Keratinocyte (primary cell): ENCODE measurements at regions not wholly inside any gene's neighbourhood (a gene's known extent, or its start where the extent isn't known, plus 50 kb on each side); places are given as distances from the start of the nearest gene placed in this dataset.
"Not testable (repeated sequence)": the region's sequence is repeated elsewhere in the genome, so short reads cannot be mapped to it uniquely, and the experiment has no call there.

Experiments
- DNase-seq: peaks from one replicate; pipeline ENCODE4 v3.0.0-alpha.2; 2011; ENCODE audit warnings: low read depth, missing footprints, low spot score
- FAIRE-seq: peaks from 2 replicates; lab custom pipeline; 2011; peaks lifted over from hg19 to GRCh38; lab: Jason Lieb, UNC
- H2AFZ ChIP-seq: 2 replicates; pipeline ENCODE4 v1.6.0; 2012; ENCODE audit warnings: low read length, control low read depth, inconsistent platforms; ENCODE audit not compliant: control insufficient read depth
- H3K27ac ChIP-seq: 2 replicates; pipeline ENCODE4 v1.5.1; 2011; ENCODE audit warnings: low read length; ENCODE audit not compliant: control insufficient read depth, insufficient read depth
- H3K27me3 ChIP-seq: 3 replicates; pipeline ENCODE4 v1.6.0; 2011; ENCODE audit warnings: low read length; ENCODE audit not compliant: control insufficient read depth, insufficient read depth; ENCODE audit errors: extremely low read depth
- H3K36me3 ChIP-seq, 2 experiments: 2 replicates in 1 of 2; 3 replicates in 1 of 2; pipeline ENCODE4 v1.5.1; 2011; ENCODE audit warnings: low read length in 2 of 2, mild to moderate bottlenecking in 1 of 2; ENCODE audit not compliant: control insufficient read depth in 2 of 2, insufficient read depth in 2 of 2; ENCODE audit errors: extremely low read depth in 1 of 2
- H3K4me1 ChIP-seq: 3 replicates; pipeline ENCODE4 v1.5.1; 2011; ENCODE audit warnings: low read length; ENCODE audit not compliant: control insufficient read depth, insufficient read depth; ENCODE audit errors: extremely low read depth
- H3K4me2 ChIP-seq: 3 replicates; pipeline ENCODE4 v1.6.0; 2011; ENCODE audit warnings: low read depth, low read length; ENCODE audit not compliant: control insufficient read depth, insufficient read depth; ENCODE audit errors: extremely low read depth
- H3K4me3 ChIP-seq, 3 experiments: fragments of 200-600 bp in 1 of 3; sonication (generic) in 1 of 3; 2 replicates in 2 of 3; 3 replicates in 1 of 3; pipeline ENCODE4 v1.5.1; 2011 to 2016; ENCODE audit warnings: low read length in 3 of 3, mild to moderate bottlenecking in 3 of 3, control low read depth in 2 of 3, inconsistent platforms in 1 of 3, low read depth in 1 of 3, mixed read lengths in 1 of 3, mixed run types in 1 of 3, moderate library complexity in 1 of 3; ENCODE audit not compliant: control insufficient read depth in 2 of 3, insufficient read depth in 2 of 3; ENCODE audit errors: extremely low read depth in 1 of 3
- H3K79me2 ChIP-seq: 2 replicates; pipeline ENCODE4 v1.6.0; 2012; ENCODE audit warnings: low read length; ENCODE audit not compliant: control insufficient read depth, insufficient read depth
- H3K9ac ChIP-seq: 3 replicates; pipeline ENCODE4 v1.6.0; 2011; ENCODE audit warnings: low read length; ENCODE audit not compliant: control insufficient read depth, insufficient read depth; ENCODE audit errors: extremely low read depth
- H3K9me1 ChIP-seq: 3 replicates; pipeline ENCODE4 v1.6.0; 2011; ENCODE audit warnings: low read length; ENCODE audit not compliant: control insufficient read depth, insufficient read depth; ENCODE audit errors: extremely low read depth
- H3K9me3 ChIP-seq: 2 replicates; pipeline ENCODE4 v1.5.1; 2012; ENCODE audit warnings: low read depth, low read length; ENCODE audit not compliant: control insufficient read depth
- H4K20me1 ChIP-seq: 3 replicates; pipeline ENCODE4 v1.6.0; 2011; ENCODE audit warnings: low read length; ENCODE audit not compliant: control insufficient read depth, insufficient read depth; ENCODE audit errors: extremely low read depth
- EZH2 ChIP-seq: IDR thresholded peaks from one replicate; pipeline ENCODE4 v1.6.1; 2012; ENCODE audit warnings: inconsistent platforms, mild to moderate bottlenecking, low read length, moderate library complexity
- dilution Hi-C: fragments of 300-500 bp; cut with MboI; formaldehyde crosslinking; loops from one replicate; pipeline ENCODE4 v1.7.0; 2020; ENCODE audit warnings: low sequenced_read_pairs; ENCODE audit not compliant: extremely low pct_ligation_motif_present
- TF ChIP-seq, protein P1 (sequence below), 3 experiments: IDR thresholded peaks in 1 of 3; conservative IDR thresholded peaks in 1 of 3; optimal IDR thresholded peaks in 1 of 3; 2 replicates in 2 of 3; 3 replicates in 1 of 3; pipeline versions ENCODE3 to v1.5.1; 2011; ENCODE audit warnings: low read length in 3 of 3, mild to moderate bottlenecking in 3 of 3, moderate library complexity in 2 of 3, control low read depth in 1 of 3, inconsistent platforms in 1 of 3; ENCODE audit not compliant: insufficient read depth in 2 of 3; ENCODE audit errors: extremely low read depth in 1 of 3

DNA sequence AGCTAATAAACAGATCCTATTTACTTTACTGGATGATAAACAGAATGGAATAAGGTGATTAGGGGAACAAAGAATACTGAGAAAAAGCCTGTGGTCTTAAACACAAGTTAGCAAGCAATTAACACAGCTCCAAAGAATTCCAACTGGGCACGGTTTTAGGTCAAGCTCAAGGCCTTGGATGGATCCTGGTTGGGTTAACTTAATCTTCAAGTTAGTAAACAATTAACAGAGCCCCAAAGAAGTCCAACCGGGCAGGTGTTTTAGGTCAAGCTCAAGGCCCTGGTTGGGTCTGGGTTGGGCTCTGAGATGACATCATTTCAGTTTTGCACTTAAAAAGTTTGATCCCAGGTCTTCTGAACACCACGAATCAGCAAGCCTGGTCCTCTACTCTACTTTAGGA, 1086.3 kb upstream of the TMPRSS15 start:
- no peak overlapping the region for H3K4me3 ChIP-seq
- TF ChIP-seq, protein P1, sequence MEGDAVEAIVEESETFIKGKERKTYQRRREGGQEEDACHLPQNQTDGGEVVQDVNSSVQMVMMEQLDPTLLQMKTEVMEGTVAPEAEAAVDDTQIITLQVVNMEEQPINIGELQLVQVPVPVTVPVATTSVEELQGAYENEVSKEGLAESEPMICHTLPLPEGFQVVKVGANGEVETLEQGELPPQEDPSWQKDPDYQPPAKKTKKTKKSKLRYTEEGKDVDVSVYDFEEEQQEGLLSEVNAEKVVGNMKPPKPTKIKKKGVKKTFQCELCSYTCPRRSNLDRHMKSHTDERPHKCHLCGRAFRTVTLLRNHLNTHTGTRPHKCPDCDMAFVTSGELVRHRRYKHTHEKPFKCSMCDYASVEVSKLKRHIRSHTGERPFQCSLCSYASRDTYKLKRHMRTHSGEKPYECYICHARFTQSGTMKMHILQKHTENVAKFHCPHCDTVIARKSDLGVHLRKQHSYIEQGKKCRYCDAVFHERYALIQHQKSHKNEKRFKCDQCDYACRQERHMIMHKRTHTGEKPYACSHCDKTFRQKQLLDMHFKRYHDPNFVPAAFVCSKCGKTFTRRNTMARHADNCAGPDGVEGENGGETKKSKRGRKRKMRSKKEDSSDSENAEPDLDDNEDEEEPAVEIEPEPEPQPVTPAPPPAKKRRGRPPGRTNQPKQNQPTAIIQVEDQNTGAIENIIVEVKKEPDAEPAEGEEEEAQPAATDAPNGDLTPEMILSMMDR (optimal IDR thresholded peaks at IDR 0.05 in 1 of 3, IDR thresholded peaks at IDR 0.05 in 1 of 3, conservative IDR thresholded peaks at IDR 0.05 in 1 of 3; ENCODE audit: extremely low read depth in 1 of 3, insufficient read depth in 2 of 3, low read length in 3 of 3) = no peak
- TF ChIP-seq EZH2 = no peak
- no peaks in the 10 kb centered on the region for H4K20me1 ChIP-seq
- dilution Hi-C loops = no loop called here
- H3K9ac ChIP-seq = no peak overlapping the region
- H3K4me2 ChIP-seq = no peak overlapping the region
- no peaks in the 10 kb centered on the region for H3K79me2 ChIP-seq
- H3K36me3 ChIP-seq = no peaks in the 10 kb centered on the region
- no peaks in the 10 kb centered on the region for H3K9me3 ChIP-seq
- no peak overlapping the region for H3K27ac ChIP-seq
- H2AFZ ChIP-seq = no peak overlapping the region
- no peaks in the 10 kb centered on the region for H3K9me1 ChIP-seq
- FAIRE-seq (no peak), DNase-seq (no peak)
- no peaks in the 10 kb centered on the region for H3K27me3 ChIP-seq
- H3K4me1 ChIP-seq = no peaks in the 10 kb centered on the region

DNA sequence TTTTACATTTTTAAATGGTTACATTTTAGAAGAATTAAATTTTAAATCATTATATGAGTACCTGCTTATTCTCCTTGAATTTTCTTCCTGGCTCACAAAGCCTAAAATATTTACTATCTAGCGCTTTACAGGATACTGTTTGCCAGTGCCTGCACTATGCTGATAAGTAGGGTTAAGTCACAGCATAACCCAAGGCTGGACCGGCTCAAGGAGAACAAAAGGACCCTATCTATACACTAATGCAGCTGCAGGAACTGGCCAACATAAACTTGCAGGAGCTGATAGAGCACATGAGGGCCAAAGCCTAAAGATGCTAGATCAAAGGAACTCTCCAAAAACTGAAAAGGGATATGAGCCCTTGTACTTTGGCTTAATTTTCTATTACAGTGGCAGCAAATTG, 1086.9 kb upstream of the TMPRSS15 start:
- Histone ChIP-seq H3K27me3 (no peaks in the 10 kb centered on the region), H3K9me3 (no peaks in the 10 kb centered on the region), H2AFZ (no peak overlapping the region), H3K79me2 (no peaks in the 10 kb centered on the region), H3K36me3 (no peaks in the 10 kb centered on the region), H3K4me3 (no peak overlapping the region), H3K9me1 (no peaks in the 10 kb centered on the region), H3K4me1 (no peaks in the 10 kb centered on the region), H3K27ac (no peak overlapping the region), H3K4me2 (no peak overlapping the region), H4K20me1 (no peaks in the 10 kb centered on the region), H3K9ac (no peak overlapping the region)
- dilution Hi-C loops = no loop called here
- no peak for DNase-seq
- TF ChIP-seq, protein P1 (optimal IDR thresholded peaks at IDR 0.05 in 1 of 3, IDR thresholded peaks at IDR 0.05 in 1 of 3, conservative IDR thresholded peaks at IDR 0.05 in 1 of 3; ENCODE audit: extremely low read depth in 1 of 3, insufficient read depth in 2 of 3, low read length in 3 of 3) = no peak
- TF ChIP-seq EZH2 = no peak
- no peak for FAIRE-seq

DNA sequence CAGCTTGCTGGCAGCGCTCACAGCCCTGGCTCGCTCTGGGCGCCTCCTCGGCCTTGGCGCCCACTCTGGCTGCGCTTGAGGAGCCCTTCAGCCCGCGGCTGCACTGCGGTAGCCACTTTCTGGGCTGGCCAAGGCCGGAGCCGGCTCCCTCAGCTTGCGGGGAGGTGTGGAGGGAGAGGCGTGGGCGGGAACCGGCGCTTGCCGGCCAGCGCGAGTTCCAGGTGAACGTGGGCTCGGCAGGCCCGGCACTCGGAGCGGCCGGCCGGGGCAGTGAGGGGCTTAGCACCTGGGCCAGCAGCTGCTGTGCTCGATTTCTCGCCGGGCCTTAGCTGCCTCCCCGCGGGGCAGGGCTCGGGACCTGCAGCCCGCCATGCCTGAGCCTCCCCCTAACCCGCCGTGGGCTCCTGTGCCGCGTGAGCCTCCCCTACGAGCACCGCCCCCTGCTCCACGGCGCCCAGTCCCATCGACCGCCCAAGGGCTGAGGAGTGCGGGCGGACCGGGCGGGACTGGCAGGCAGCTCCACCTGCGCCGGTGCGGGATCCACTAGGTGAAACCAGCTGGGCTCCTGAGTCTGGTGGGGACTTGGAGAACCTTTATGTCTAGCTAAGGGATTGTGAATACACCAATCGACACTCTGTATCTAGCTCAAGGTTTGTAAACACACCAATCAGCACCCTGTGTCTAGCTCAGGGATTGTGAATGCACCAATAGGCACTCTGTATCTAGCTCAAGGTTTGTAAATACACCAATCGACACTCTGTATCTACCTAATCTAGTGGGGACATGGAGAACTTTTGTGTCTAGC, 1090.1 kb upstream of the TMPRSS15 start:
- H3K9me3 ChIP-seq, H3K9me1 ChIP-seq, H3K27me3 ChIP-seq, H3K79me2 ChIP-seq, dilution Hi-C loops, H3K4me2 ChIP-seq, DNase-seq, FAIRE-seq, H3K4me1 ChIP-seq, H4K20me1 ChIP-seq, H3K4me3 ChIP-seq, H3K27ac ChIP-seq, H3K36me3 ChIP-seq, H3K9ac ChIP-seq, H2AFZ ChIP-seq: not testable (repeated sequence)
